GM12801 (cell line): ENCODE measurements at regions not wholly inside any gene's neighbourhood (a gene's known extent, or its start where the extent isn't known, plus 50 kb on each side); places are given as distances from the start of the nearest gene placed in this dataset.

ENCODE experiments used
- TF ChIP-seq, protein P1 (sequence below): IDR thresholded peaks from one replicate; pipeline ENCODE4 v1.5.1; 2011; ENCODE audit warnings: control low read depth; ENCODE audit not compliant: insufficient read length; ENCODE audit errors: extremely low read depth

DNA sequence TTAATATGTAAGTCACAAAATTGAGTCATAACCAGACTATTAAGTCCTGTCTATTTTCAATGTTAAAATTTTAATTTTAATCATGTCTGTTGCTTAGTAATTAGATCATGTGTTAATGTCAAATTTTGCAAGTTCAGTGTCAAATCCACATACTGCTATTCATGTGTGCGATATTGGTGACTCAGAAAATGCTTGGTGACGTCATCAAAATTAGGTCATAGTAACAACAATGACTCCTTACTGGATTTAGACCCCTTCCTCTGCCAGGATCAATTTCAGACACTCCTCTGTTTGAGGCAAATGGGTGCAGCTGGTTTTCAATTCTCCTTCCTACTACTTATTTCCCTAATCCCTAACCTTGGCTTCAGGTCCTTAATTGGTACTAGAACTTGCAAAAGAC is 1394.3 kb upstream of the SLC10A2 start:
- TF ChIP-seq, protein P1, sequence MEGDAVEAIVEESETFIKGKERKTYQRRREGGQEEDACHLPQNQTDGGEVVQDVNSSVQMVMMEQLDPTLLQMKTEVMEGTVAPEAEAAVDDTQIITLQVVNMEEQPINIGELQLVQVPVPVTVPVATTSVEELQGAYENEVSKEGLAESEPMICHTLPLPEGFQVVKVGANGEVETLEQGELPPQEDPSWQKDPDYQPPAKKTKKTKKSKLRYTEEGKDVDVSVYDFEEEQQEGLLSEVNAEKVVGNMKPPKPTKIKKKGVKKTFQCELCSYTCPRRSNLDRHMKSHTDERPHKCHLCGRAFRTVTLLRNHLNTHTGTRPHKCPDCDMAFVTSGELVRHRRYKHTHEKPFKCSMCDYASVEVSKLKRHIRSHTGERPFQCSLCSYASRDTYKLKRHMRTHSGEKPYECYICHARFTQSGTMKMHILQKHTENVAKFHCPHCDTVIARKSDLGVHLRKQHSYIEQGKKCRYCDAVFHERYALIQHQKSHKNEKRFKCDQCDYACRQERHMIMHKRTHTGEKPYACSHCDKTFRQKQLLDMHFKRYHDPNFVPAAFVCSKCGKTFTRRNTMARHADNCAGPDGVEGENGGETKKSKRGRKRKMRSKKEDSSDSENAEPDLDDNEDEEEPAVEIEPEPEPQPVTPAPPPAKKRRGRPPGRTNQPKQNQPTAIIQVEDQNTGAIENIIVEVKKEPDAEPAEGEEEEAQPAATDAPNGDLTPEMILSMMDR: no peak

DNA sequence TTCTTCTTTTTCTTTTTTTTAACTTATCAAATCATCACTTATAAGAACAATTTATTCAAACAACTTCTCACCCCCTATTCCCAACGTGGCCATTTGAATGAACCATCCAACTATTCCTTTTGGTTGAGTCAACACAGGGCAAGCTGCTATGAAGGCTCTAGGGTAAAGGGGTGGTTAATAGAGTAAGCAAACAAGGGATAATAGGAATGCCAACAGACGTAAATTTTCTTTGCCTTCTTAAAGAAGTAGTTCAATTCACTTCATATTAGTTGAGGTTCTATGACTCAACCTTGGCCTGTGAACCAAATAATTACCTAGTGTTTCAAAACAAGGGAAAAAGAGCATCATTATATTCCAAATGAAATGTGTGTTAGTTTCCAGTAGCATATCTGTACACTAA is 1383.8 kb upstream of the SLC10A2 start:
- TF ChIP-seq, protein P1: no peak

DNA sequence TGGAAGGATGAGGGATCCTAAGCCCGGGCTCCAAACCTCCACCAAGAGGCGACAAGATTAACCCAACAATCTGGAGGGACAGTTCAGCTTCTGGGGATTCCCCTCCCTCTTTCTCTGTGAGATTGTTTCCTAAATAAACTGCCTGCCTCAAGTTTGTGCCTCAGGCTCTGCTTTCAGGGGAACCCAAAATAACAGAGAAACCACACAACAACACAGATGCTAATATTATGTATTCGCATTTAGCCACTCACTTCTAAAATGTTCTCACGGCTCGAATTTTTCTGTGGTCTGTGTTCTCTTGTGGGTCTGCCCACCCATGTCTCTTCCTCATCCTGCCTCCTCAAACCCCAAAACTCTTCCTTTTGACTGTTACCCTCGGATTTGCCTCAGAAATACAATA is 1381.1 kb upstream of the SLC10A2 start:
- TF ChIP-seq, protein P1: no peak

DNA sequence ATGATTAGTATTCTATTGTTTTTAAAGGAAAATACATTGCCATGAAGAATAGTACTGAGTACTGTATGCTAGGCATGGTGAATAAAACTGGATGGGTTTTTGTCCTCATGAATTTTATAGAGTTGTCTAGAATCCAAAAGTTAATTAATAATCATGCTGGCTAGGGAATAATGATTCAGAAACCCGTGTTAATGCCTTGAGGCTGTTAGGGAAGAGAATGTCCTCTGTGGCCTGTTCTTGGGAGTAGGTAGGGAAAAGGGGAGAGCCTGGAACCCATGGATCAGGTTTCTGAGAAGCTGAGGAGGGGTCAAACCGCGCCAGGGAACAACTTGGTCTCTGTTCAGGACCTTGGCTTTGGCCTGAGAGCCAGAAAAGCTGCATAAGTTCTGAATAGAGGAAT is 1376.3 kb upstream of the SLC10A2 start:
- TF ChIP-seq, protein P1: no peak

DNA sequence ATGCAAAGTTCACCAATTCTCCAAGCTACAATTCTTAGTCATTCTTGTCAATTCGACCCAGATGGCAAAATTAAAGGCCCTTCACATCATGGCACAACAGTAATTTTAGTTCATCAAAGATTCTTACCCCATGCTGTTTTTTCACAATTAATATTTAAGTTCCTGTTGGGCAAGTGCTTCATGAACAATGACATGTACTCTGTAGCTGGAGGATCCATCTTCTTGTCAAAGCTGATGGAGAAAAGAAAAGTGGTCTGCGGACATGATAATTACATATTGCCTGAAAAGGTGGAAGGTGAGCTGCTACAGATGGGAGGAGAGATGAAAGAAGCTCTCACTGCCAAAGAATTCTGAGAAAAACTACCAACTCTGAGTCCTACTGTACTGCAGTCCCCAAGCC is 1370.3 kb upstream of the SLC10A2 start:
- TF ChIP-seq, protein P1: no peak

DNA sequence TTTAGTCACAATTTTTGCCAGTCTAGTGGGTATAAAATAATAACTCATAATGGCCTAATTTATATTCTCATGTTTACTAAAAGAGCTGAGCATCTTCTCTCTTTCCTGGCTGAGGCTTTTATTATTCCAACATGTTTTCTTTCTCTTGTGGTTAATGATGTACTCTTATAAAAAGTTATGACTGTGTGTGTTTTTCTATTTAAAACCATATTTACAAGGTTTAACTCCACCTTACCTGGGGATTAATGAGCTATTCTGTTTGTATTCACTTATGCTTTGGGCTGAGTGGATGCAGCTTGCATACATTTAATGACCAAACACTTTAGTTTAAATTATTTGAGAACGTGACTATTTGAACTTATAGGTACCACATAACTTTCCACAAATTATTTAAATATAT is 1365.7 kb upstream of the SLC10A2 start:
- TF ChIP-seq, protein P1: no peak

DNA sequence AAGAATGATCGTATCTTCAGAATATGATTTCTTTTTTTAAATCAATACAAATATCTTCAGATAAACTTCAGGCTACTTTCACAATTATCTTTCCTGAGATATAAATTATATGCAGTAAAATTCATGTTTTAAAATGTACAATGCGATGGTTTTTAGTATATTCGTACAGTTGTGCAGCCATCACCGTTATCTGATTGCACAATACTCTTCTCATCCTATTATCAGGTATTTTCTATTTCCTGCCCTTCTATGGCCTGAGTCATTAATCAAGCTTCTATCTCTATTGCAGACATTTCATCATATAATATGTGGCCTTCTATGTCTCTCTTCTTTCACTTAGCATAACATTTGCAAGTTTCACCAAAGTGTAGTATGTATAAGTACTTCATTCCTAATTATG is 1360.2 kb upstream of the SLC10A2 start:
- TF ChIP-seq, protein P1: no peak

DNA sequence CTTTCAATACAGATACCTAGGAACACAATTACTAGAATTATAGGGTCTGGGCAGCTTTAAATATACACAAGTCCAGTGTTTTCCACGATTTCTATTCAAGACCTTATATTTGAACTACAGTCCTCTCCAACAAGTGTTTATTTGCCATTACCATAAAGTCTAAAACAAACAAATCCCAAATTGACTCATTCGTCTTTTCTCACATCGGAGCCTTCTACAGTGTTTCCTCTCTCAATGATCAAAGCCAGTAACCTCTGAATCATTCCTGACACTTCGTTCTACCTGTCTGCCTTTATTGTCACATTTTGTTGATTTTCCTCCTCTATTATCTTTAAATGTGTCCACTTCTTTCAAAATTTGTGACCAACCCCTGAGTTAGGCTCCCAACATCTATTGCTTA is 1356.5 kb upstream of the SLC10A2 start:
- TF ChIP-seq, protein P1: no peak
